ENCODE measurements at regions not wholly inside any gene's neighbourhood (a gene's known extent, or its start where the extent isn't known, plus 50 kb on each side); places are given as distances from the start of the nearest gene placed in this dataset.

DNA sequence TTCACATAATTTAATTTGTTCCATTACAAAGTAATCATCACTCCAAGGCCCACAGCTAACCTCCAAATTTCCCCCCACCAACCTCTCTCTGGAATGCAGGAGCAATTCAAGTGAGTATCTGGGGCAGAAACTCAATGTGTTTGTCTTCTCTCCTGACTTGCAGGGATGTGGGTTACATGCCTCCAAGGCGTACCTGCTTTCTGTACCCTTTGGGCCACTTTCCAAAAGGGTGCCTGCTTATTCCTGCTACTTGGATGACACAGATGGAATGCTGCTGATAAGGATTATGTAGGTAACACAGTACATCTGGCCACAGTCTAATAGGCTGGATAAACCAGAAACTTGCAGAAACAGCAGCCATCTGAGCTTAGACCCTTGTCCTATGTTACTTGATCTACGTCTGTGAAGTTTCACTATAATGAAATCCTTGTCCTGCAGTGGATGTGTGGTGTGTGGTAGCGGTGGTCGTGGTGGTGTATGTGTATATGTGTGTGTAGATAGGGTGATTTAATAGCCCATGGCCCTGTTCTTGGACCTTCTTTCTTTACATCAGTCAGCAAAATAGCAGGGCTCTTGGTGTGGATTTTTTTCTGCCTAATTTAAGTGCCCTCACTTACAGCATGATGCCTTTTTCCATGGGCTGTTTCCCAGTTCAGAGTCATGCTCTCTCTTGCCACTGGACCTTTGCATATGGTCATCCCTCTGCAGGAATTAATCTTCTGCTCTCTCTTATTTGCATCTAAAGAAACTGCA lies 175.9 kb downstream of the ZDHHC21 start:
- no peak for DNase-seq

- no peak for DNase-seq
These were observed 176.6 kb downstream of the ZDHHC21 start for GRCh38 chr9:14516656-14517055.

GRCh38 chr9:14515571-14516198 lies 177.5 kb downstream of the ZDHHC21 start:
- peak; percentile 13 to 68 (median 24) for DNase-seq

- no peak for DNase-seq
These were observed 178.2 kb downstream of the ZDHHC21 start for GRCh38 chr9:14515049-14515448.

DNA sequence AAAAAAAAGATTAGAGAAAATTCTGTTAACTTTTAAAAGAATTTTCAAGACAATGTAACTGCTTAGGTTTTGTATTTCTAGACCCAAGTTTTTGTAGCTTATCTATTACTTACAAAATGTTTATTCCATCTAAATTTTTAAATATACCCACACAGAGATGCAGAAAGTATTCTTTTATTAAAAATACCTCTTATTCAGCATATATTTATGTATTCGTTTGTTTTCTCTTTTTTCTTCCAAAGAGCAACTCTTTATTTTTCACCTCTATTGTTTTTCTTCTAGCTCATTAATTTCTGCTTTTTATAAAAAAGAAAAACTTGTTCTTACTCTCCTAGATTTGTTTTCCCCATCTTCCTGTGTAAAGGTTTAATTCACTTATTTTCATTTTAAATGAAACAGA lies 180.3 kb downstream of the ZDHHC21 start:
- no peak for DNase-seq

DNA sequence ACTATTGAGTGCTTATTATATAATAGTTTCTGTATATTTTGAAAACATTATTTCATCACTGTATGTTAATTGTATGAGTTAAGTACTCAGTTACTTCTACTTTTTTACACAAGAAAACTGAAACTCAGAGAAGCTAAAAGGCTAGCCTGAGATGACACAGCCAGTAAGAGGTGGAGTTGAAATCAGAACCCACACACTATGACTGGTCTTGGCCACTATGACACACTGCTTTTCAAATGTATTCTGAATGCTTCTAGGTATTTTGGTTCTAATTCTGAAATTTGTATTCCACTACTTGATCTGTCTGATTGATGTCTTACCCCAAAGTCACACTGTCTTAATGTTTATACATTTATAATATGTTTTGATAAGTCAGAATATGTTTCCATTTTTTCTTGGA lies 181.8 kb downstream of the ZDHHC21 start:
- no peak for DNase-seq

GRCh38 chr9:14508884-14509283 lies 184.3 kb downstream of the ZDHHC21 start:
- DNase-seq = no peak

GRCh38 chr9:14501366-14501765 lies 187.4 kb upstream of the NFIB start:
- no peak for DNase-seq

DNA sequence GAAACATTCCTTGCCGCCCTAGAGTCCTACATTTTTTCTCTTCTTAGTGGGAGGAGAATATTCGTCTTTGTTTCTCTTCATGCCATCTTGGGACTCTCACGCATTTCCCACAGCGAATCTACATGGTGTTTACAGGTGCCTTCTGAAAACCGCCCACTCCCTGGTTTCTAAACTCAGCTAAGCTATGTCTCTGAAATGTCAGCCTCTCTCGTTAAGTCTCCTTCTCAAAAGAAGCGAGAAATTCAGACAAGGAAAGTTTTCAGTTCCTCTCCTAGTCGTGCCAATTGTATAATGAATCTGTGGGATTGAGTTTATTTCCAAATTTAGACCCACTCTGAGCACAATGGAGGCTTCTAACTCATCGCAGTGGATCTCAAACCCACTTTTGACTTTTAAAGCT lies 186.8 kb upstream of the NFIB start:
- no peak for DNase-seq

- DNase-seq = no peak
These were observed 186.0 kb upstream of the NFIB start for GRCh38 chr9:14499976-14500375.

DNA sequence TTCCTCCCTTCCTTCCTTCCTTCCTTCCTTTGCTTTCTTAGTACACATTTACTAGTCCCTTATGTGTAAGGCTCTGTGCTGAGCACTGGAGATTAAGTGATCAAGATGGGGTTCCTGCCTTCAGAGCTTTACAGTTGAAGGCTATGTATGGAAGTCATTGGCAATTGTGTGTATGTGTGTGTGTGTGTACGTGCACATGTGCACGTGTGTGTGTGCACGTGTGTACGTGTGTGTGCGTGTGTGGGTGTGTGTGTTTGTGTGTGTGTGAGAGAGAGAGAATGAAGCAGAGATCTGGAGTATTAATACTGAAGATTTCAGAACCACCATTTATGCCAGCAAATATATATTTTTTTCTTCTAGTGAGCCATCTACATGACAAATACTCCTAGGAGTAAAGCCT lies 184.9 kb upstream of the NFIB start:
- DNase-seq = no peak

GRCh38 chr9:14497476-14497875 lies 183.5 kb upstream of the NFIB start:
- DNase-seq = no peak

GRCh38 chr9:14488421-14489190 lies 174.7 kb upstream of the NFIB start:
- DNase-seq = no peak

DNA sequence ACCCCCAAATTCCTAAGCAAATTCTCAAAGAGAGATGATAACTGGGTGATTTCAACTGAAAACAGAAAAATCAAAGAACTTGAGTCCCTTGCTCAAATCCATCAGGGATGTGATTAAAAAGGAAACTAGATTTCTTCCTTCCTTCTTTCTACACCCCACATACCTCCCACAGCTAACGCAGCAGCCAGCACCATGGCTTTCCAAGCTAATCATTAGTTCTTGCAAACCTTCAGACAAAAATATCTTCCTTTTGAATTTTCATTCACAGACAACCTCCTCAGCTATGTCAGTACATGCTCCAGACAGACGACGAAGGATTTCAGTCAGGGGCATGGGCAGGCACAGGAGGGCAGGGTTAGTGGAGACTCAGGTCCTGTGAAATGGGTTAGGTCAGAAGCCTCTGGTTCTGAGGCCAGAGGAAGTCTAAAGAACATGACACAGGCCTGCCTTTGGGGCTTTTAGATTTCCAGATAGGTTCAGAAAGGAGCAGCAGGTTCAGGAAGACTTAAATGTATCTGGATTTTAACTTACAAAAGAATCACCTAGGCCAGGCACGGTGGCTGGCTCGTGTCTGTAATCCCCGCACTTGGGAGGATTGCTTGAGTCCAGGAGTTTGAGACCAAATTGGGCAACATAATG lies 173.7 kb upstream of the NFIB start:
- no peak for DNase-seq

DNA sequence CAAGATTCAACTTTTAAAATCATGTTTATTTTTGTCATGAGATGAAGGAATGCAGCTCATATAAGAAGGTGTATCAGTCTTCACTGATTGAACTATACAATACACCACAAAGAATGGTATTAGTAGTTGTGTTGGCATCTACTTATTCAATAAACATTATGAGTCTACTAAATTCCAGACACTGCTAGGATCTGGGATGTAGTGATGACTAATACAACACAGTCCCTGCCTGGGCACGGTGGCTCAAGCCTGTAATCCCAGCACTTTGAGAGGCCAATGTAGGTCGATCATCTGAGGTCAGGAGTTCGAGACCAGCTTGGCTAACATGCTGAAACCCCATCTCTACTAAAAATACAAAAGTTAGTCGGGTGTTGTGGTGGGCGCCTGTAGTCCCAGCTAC lies 171.4 kb upstream of the NFIB start:
- DNase-seq = no peak

- no peak for DNase-seq
These were observed 168.9 kb upstream of the NFIB start for GRCh38 chr9:14482856-14483255.

DNA sequence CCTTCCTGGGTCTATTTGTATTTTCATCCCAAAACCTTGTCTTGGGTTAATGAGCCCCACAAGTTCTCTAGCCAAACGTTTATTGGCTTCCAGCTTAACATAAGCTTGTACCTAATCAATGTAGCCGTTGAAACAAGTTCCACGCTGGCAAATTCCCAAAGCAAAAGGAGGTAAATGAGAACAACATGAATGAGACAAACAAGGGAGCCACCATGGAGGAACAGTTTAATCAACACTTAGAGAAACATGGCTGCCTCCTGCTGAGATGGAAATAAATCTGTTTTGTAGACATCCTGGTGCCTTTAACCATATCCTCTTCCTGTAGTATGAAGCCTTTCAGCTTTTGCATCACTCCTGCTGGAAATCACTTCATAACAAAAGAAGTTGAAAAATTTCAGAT lies 166.6 kb upstream of the NFIB start:
- DNase-seq = peak in 2 of 3 experiments; percentile 1 to 16

DNA sequence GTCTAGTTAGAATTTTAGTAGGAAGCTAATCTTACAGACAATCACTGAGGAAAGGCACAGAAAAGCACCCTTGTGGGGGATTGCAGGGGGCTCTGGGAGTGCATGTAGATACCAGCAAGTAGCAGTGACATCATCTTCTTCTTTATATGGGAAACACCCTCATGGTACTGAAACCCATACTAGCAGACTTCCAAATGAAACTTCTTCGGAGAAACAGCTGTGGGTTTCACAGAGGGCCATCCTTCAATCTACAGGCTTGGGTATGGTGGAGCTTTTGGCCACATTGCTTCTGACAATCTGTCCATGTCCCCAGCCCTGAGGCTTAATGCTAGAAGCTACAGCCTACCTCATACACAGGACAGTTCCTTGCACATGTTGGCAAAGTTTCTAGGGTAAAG lies 165.2 kb upstream of the NFIB start:
- no peak for DNase-seq

- DNase-seq = peak in 1 of 3 experiments; percentile 2
These were observed 164.5 kb upstream of the NFIB start for GRCh38 chr9:14478175-14479162.

DNA sequence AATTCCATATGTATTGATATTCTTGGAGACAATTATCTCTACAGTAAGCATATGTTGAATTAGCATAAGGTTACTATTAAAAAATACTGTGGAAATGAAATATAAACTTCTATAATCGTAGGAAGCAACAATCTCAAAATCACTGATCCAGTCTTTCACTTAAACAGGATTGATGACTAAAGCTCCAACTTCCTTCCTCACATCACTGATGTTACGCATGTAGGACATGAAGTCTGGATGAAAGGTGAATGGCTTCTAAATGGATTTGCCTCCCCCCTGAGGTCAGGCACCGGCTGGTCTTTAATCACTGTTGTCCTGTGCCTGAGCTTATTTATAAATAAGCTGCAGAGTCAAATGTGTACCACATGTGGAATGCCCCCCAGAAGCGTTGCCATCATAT lies 157.1 kb upstream of the NFIB start:
- no peak for DNase-seq

GRCh38 chr9:14467675-14468374 lies 153.9 kb upstream of the NFIB start:
- no peak for DNase-seq

- no peak for DNase-seq
These were observed 152.9 kb upstream of the NFIB start for GRCh38 chr9:14466828-14467227.

All from NCI-H1417 (cell line).